HG02623 (cell line): ENCODE measurements at regions not wholly inside any gene's neighbourhood (a gene's known extent, or its start where the extent isn't known, plus 50 kb on each side); places are given as distances from the start of the nearest gene placed in this dataset.
"Not testable (repeated sequence)": the region's sequence is repeated elsewhere in the genome, so short reads cannot be mapped to it uniquely, and the experiment has no call there.

ENCODE experiments used
- ATAC-seq: cut with Tn5 transposase; IDR thresholded peaks from one replicate; pipeline ENCODE4 v1.9.1; 2021; ENCODE audit warnings: moderate library complexity; ENCODE audit not compliant: unreplicated experiment

DNA sequence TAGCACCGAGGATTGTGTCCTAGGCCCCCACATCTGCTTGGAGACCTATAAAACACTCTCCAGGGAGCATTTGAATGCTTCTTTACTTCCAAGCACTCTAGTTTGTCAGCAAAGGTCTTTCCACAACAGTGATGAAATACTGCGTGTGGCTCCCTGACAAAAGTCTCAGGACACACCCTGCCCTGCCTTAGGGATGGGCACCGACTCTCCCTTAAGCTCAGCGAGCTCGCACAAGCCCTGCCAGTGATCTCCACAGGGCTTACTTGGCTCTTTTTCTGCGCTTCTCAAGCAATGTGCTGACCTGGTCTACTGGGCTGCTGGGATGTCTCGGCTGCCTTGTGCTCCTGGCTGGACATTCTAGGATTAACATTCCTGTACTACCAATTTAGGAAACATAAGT, 84.3 kb upstream of the MPP7 start:
- ATAC-seq, result no peak

DNA sequence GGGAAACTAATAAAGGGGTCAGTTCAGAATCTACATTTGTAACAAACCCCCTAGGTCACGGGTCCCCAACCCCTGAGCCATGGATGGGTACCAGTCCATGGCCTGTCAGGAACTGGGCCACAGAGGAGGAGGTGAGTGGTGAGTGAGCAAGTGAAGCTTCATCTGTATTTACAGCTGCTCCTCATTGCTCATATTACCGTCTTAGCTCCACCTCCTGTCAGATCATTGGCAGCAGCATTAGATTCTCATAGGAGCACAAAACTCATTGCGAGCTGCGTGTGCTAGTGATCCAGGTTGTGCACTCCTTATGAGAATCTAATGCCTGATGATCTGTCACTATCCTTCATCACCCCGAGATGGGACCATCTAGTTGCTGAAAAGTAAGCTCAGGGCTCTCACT, 88.4 kb upstream of the MPP7 start:
- ATAC-seq, result no peak

DNA sequence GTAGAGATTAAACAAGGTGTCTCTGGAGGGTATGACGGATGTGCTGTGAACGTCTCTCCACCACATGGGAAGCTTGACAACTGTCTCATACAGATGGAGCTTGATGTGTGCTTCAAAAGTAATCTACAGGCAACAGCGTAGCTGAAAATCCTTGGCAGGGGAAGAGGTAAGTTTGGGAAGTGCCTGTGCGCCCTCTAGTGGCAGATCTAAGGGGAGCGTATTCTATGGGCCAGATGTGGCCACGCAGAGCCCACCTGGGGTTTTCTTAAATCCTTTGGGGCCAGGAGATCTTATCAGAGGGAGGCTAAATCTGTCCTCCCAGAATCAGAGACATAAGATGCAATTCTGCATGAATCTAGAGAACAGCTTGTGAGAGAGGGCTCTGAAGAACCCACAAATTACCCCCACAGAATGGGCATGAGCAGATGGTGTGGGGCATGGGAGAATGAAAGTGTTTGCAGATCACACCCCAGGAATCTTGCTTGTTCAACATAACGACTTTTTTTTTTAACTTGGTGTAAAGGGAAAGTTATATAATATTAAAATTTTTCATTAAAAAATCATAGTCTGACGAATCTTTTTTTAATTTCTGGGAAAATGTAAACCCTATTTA, 91.2 kb upstream of the MPP7 start:
- ATAC-seq, result peak; percentile 71

DNA sequence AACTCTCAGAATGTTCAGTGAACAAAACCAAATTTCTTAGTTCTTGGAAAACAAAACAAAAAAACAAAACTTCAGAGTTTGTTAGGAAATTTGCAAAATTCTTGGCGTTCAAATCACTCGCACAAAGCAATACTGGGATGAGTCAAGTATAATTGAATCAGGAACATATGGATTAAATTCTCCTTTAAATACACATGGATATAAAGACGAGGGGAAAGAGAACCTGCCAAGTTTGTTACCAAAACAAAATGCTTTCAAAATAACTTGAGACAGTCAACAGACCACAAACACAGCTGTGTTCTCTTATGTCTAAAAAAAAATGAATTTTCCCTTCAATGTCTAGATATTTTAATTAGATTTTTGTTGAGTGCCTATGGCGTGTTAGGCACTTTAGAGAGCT, 93.5 kb upstream of the MPP7 start:
- ATAC-seq, result no peak

DNA sequence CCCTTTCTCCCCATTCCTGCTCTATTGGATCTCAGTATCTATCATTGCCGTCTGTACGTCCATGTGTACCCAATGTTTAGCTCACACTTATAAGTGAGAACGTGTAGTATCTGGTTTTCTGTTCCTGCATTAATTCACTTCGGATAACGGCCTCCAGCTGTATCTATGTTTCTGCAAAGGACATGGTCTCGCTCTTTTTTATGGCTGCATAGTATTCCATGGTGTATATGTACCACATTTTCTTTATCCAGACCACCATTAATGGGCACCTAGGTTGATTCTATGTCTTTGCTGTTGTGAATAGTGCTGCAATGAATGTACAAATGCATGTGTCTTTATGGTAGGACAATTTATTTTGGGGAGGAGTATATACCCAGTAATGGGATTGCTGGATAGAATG, 94.4 kb upstream of the MPP7 start:
- ATAC-seq, result no peak

DNA sequence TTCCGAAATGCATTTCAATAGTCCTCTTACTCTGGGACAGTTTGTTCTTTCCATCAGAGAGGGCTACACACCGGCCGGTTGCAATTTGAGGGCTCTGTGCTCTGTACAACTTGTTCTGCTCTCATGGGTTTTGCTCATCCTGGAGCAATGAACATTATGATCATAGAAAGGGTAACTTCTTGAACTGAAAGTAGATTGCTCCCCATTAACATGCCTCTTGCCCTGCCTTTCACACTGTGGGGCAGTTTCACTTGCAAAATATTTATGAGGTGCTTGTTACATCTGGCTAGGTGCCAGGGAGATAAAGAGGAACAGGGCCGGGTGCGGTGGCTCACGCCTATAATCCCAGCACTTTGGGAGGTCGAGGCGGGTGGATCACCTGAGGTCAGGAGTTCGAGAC, 97.3 kb upstream of the MPP7 start:
- no peak for ATAC-seq

DNA sequence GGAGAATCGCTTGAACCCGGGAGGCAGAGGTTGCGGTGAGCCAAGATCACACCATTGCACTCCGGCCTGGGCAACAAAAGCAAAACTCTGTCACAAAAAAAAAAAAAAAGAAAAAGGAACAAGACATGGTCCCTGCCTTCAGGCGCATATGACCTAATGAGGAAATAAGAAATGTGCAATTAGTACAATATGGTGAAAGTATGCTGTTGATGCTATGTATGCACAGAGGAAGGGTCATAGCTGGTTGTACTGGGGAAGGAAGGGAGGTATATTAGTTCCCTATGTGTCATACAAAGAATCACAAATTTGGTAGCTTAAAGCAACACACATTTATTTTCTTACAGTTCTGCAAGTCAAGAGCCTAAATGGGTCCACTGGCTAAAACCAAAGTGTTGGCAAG, 97.8 kb upstream of the MPP7 start:
- no peak for ATAC-seq

DNA sequence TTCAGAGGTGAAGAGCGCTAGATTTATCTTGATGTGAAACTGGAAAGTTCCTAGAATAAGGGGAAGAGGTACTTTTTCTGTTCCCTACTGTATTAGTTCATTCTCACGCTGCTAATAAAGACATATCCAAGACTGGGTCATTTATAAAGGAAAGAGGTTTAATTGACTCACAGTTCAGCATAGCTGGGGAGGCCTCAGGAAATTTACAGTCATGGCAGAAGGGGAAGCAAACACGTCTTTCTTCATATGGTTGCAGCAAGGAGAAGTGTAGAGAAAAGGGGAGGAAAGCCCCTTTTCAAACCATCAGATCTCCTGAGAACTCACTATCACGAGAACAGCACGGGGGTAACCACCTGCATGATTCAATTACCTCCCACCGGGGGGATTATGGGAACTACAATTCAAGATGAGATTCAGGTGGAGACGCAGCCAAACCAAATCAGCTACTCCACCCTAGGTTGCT, 99.8 kb upstream of the MPP7 start:
- not testable (repeated sequence) for ATAC-seq

DNA sequence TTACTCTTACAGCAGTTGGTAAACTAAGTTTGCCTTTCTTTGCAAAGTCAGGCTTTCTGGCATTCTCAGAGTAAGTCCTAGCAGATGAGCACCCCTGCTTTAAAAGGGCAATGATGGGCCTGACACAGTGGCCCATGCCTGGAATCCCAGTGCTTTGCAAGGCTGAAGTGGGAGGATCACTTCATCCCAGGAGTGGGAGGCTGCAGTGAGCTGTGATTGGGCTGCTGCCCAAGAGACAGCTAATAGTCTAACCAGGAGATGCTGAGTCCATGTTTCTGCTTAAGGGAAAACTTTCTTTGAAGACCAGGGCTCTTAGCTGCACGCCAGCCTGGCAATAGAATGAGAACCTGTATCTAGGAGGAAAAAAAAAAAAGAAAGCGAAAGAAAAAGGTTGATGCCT, 100.2 kb upstream of the MPP7 start:
- no peak for ATAC-seq

DNA sequence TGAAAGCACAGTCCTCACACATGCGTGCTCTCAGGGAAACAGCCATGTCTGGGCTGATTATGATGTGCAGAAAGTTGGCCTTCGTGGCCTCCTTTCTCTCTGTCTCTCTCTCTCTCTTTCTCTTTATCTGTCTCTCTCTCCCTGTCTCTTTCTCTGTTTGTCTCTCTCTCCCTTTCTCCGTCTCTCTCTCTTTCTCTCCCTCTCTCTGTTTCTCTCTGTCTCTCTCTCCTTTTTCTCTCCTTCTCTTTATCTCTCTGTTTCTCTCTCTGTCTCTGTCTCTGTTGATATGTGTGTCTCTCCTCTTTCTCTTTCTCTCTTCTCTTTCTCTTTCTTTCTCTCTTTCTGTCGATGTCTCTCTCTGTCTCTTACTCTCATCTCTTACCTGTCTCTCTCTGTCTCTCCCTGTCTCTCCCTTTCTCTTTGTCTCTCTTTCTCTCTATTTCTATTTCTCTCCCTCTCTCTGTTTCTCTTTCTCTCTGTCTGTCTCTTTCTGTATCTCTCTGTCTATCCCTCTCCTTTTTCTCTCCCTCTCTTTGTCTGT, 105.4 kb upstream of the MPP7 start:
- ATAC-seq, result no peak

DNA sequence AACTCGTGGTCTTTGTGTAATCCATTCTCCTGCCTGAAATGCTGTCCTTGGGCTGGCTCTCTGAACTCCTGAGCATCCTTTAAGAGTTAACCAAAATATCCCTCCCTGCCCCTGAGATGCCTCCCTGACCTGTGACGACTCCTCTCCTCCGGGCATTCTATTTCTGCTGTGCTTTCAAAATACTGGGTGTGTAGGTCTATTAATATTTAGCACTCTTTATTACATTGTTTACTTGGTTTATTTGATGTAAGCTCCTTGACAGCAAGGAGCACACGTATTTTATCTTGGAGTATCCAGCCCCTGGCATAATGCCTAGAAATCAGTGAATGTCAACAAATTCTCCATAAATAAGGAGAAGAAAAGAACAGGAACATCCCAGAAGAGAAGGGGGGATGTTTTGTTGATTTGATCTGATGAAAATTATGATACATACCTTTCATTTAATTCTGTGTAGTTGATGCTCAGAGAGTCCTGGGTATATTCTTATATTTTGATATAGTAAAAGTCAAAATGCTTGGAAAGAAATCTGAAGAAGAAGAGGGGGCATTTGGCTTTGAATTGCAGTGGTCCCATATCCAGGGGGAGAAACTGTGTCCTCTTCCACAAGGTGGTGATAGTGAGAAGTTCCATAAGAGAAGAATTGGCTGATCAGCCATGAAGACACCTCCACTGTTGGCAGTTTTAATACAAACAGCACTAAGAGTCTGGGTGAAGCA, 107.7 kb upstream of the MPP7 start:
- ATAC-seq, result no peak

DNA sequence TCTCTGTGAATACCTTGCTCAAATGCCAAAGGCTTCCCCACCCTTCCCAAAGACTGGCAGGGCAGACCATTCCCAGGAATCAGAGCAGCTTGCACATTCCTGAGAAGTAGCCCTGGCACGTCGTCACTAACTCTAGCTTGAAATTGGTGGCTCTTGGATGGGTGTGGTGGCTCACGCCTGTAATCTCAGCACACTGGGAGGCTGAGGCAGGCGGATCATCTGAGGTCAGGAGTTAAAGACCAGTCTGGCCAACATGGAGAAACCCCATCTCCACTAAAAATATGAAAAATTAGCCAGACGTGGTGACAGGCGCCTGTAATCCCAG, 108.2 kb upstream of the MPP7 start:
- no peak for ATAC-seq

DNA sequence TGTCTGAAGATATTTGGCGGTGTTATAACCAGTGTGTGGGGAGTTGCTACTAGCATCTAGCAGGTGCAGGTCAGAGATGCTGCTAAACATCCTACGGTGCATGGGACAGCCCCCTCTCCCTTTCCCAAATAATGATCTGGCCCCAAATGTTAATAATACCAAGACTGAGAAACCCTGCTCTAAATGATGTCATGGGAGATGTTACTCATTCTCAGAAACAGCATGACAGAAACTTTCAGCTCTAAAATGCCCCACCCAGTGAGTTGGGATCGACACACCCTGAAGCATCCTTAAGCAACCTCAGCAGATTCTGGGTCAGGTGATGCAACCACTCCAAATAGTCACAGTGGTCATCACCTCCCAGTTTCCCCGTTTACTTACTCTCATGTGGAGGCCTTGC, 108.8 kb upstream of the MPP7 start:
- ATAC-seq, result peak; percentile 43

DNA sequence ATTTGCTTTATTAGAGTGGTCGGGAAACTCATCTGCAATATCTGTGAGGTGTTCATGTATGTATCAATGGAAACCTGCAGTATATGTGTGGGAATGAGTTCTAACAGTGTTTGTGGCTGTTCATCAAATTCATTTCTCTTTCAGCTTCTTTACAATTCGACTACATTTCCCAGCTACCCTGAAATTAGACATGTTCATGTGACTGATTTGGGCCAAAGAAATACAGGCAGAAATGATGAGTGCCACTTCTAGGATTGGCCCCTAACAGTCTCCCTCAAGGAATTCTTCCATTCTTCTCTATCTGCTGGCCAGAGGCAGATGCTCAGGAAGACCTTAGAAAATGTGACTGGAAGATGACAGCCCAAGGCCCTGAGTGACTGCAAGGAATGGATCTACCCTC, 114.8 kb upstream of the WAC start:
- ATAC-seq, result no peak

DNA sequence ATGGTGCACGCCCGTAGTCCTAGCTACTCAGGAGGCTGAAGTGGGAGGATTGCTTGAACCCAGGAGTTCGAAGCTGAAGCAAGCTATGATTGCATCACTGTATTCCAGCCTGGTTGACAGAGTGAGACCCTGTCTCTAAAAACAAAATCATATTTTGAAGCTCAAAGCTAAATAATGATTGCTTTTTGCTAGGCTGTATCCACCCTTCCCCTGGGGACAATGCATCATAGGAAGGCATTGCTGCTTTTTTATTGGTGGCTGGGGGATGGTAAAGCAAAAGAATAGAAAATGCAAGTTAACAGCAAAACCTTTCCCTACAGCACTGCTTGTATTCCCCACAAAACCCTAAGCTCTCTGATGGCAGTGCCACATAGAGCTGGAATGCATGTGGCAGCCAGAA, 107.5 kb upstream of the WAC start:
- ATAC-seq, result no peak

DNA sequence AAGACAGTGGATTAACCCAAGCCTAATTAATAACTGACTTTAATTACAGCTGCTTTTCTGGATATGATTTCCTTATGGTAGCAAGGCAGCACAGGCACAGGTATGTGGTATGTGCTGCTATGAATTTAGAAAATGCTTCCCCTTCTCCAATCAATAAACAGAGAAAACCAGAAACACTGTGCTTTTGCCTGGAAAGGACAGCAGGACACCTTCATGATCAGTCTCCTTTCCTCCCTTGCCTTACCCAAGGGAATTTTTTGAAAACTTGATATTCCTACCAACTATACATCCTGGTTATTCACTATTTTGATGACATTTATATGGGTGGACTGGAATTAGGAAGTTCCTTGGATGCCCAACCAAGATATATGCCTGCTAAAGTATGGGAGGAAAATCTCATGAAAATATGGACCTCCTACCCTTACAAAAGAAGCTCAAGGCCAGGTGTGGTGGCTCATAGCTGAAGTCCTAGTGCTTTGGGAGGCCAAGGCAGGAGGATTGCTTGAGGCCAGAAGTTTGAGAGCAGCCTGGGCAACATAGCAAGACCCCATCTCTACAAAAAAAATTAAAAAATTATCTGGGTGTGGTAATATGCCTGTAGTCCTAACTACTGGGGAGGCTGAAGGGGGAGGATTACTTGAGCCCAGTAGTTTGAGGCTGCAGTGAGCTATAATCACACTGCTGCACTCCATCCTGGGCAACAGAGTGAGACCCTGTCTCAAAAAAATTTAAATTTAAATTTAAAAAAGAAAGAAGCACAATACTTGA, 106.3 kb upstream of the WAC start:
- ATAC-seq, result no peak

DNA sequence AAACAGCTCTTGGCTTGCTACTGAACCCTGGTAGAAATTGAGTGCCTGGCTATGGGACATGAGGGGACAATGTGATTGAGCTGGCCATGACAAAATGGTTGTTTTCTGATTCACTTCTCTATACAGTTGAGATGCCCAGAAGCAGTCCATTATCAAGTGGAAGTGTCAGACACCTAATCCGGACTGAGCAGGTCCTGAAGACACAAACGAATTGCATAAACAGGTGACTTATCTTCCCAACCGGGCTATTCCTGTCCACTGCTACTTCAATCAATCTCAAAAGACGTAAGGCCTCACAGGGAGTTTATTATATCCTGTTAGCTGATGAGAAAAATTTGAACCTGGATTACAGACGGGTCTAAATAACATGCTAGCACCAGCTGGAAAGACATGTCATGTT, 105.5 kb upstream of the WAC start:
- no peak for ATAC-seq

DNA sequence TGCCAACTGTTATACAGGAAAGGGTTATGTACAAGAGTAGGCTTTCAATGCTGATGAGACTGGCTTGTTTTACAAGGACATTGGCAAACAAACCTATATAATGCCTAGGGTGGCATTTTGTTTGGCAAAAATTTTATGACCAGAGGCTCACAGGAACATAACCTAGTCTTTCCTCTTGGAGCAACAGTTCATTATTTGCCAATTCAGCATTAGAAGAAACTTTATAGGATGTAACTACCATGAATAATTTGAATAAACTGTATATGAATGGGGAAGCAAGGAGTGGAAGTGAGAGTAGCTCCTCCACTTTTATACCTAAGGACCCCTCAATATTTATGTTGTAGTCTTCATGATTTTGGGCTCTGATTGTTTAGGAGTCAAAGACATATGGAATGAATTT, 103.9 kb upstream of the WAC start:
- no peak for ATAC-seq

DNA sequence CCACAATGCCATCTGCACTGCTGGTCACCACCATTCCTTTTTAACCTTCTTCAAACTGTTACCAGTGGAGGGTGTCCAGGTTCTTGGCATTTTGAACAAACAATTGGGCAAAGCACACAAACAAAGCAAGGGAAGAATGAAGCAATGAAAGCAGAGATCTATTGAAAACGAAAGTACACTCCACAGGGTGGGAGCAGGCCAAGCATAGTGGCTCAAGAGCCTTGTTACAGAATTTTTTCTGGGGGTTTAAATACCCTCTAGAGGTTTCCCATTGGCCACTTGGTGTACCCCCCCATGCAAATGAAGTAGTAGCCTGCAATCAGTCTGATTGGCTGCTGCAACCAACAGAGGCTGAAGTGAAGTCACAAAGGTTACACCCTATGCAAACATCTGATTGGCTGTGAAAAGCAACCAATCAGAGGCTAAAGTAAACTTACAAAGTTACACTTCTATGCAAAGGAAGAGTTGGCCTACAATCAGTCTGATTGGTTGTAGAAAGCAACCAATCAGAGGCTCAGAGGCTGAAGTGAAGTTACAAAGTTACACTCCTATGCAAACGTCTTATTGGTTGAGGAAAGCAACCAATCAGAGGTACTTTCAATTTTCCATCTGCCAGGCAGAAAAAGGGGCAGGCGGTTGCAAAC, 103.2 kb upstream of the WAC start:
- ATAC-seq, result no peak

DNA sequence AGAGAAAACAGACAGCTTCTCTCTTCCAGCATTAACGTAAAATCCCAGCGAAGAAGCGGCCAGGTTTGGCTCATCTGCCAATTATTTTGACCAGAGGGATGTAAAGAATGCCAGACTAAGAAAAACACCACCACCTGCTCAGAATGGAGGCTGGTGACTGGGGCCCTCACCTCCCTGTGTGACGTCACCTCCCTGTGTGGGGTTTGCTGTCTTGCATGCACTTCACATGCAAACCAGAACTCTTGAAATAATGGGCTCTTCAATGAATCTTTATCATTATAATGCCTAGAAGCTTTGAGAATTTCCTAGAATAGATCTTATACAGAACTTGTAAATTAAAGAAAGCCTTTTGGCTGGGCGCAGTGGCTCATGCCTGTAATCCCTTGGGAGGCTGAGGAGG, 101.8 kb upstream of the WAC start:
- no peak for ATAC-seq

DNA sequence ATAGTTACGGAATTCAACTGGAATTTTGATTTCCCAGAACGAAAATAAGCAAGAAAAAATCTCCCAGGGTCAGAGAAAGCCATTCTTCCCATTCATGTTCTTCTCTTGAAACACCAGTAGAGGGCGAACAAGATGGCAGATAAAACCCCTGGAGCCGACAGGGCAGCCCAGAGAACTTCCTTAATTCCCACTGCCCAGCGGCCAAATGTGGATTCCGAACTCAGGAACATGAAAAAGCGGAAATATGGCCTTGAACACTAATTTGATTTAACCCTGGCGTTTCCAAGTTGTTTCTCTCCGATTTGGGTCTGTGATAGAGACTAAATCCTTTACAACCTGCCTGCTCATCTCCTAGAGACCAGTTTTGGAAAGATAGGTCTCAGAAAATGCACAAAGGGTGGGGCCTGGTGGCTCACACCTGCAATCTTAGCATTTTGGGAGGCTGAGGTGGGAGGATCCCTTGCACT, 100.7 kb upstream of the WAC start:
- no peak for ATAC-seq

DNA sequence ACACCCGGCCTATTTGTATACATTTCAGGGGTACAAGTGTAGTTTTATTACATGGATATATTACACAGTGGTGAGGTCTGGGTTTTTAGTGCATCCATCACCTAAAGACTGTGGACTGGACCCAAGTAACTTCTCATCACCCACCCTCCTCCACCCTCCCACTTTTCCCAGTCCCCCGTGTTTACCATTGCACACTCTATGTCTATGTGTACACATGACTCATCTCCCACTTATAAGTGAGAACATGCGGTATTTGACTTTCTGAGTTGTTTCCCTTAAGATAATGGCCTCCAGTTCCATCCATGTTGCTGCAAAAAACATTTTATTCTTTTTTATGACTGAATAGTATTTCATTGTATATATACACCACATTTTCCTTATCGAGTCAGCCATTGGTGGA, 98.9 kb upstream of the WAC start:
- no peak for ATAC-seq
